Natural killer cell (primary cell): ENCODE measurements at regions not wholly inside any gene's neighbourhood (a gene's known extent, or its start where the extent isn't known, plus 50 kb on each side); places are given as distances from the start of the nearest gene placed in this dataset.
"Not testable (repeated sequence)": the region's sequence is repeated elsewhere in the genome, so short reads cannot be mapped to it uniquely, and the experiment has no call there.

Experiments used
- ATAC-seq, 3 donors: fragments of 150-1000 bp in 2 of 3; fragments of 200-7000 bp in 1 of 3; cut with Tn5 transposase; 1 replicate in 1 of 3; 2 replicates in 2 of 3; pipeline ENCODE4 v1.10.0; 2021; ENCODE audit warnings: mild to moderate bottlenecking in 2 of 3, moderate library complexity in 2 of 3
- DNase-seq, 2 donors: peaks; one replicate each; pipeline versions ENCODE4 v3.0.0 to v3.0.0-alpha.2; 2013 to 2021; ENCODE audit warnings: mixed read lengths in 1 of 2
- H3K27ac ChIP-seq: one replicate; pipeline ENCODE4 v1.5.1; 2013; ENCODE audit warnings: mild to moderate bottlenecking, low read length
- H3K27me3 ChIP-seq: one replicate; pipeline ENCODE4 v1.6.1; 2013; ENCODE audit warnings: low read length; ENCODE audit not compliant: control insufficient read depth, insufficient read depth
- H3K36me3 ChIP-seq: one replicate; pipeline ENCODE4 v1.6.1; 2013; ENCODE audit warnings: low read length; ENCODE audit not compliant: control insufficient read depth, insufficient read depth
- H3K4me1 ChIP-seq: one replicate; pipeline ENCODE4 v1.6.1; 2013; ENCODE audit warnings: low read length; ENCODE audit not compliant: control insufficient read depth, insufficient read depth
- H3K4me3 ChIP-seq: one replicate; pipeline ENCODE4 v1.5.1; 2013; ENCODE audit warnings: low read length
- H3K9me3 ChIP-seq: one replicate; pipeline ENCODE4 v1.6.1; 2013; ENCODE audit warnings: low read length; ENCODE audit not compliant: control insufficient read depth, insufficient read depth
- H3K27ac Mint-ChIP-seq, 2 donors: one replicate each; pipeline ENCODE4 v1.8.0; 2022; ENCODE audit warnings: mild to moderate bottlenecking in 2 of 2, mixed read lengths in 2 of 2, moderate library complexity in 1 of 2
- H3K27me3 Mint-ChIP-seq, 2 donors: one replicate each; pipeline ENCODE4 v1.8.0; 2022; ENCODE audit warnings: low read depth in 2 of 2, mixed read lengths in 2 of 2
- H3K36me3 Mint-ChIP-seq: one replicate; pipeline ENCODE4 v1.8.0; 2022; ENCODE audit warnings: mixed read lengths
- H3K4me1 Mint-ChIP-seq, 2 donors: one replicate each; pipeline ENCODE4 v1.8.0; 2022; ENCODE audit warnings: mixed read lengths in 2 of 2
- H3K4me3 Mint-ChIP-seq: one replicate; pipeline ENCODE4 v1.8.0; 2022; ENCODE audit warnings: mild to moderate bottlenecking, moderate library complexity, mixed read lengths
- H3K9me3 Mint-ChIP-seq, 2 donors: one replicate each; pipeline ENCODE4 v1.8.0; 2022; ENCODE audit warnings: mixed read lengths in 2 of 2
- WGBS: methylation state at CpG from one replicate; pipeline ENCODE4 v1.1.7; 2013; ENCODE audit warnings: missing lambda C conversion rate; ENCODE audit not compliant: insufficient coverage; 5-methylcytosine and 5-hydroxymethylcytosine counted together
- intact Hi-C: fragments of 100-400 bp; cut with micrococcal nuclease; formaldehyde crosslinking; loops from one replicate; pipeline ENCODE4 v1.14.2; 2022
- TF ChIP-seq, protein P1 (sequence below): fragments of 200-600 bp; IDR thresholded peaks from one replicate; pipeline ENCODE4 v1.8.0; 2022; ENCODE audit warnings: antibody characterized with exemption

- intact Hi-C loops, result no loop called here
- no peaks in the 10 kb centered on the region for H3K27me3 ChIP-seq
- Mint-ChIP-seq H3K36me3 (no peaks in the 10 kb centered on the region), H3K4me1 (no peaks in the 10 kb centered on the region), H3K4me3 (no peak overlapping the region), H3K27ac (no peak overlapping the region), H3K27me3 (no peaks in the 10 kb centered on the region), H3K9me3 (peaks cover 3 to 6% of the 10 kb centered on the region in 2 donors)
- H3K4me1 ChIP-seq, result no peaks in the 10 kb centered on the region
- ATAC-seq (no peak), DNase-seq (no peak)
- H3K9me3 ChIP-seq, result no peaks in the 10 kb centered on the region
- no peak overlapping the region for H3K4me3 ChIP-seq
- no peaks in the 10 kb centered on the region for H3K36me3 ChIP-seq
- no peak overlapping the region for H3K27ac ChIP-seq
- TF ChIP-seq, protein P1, sequence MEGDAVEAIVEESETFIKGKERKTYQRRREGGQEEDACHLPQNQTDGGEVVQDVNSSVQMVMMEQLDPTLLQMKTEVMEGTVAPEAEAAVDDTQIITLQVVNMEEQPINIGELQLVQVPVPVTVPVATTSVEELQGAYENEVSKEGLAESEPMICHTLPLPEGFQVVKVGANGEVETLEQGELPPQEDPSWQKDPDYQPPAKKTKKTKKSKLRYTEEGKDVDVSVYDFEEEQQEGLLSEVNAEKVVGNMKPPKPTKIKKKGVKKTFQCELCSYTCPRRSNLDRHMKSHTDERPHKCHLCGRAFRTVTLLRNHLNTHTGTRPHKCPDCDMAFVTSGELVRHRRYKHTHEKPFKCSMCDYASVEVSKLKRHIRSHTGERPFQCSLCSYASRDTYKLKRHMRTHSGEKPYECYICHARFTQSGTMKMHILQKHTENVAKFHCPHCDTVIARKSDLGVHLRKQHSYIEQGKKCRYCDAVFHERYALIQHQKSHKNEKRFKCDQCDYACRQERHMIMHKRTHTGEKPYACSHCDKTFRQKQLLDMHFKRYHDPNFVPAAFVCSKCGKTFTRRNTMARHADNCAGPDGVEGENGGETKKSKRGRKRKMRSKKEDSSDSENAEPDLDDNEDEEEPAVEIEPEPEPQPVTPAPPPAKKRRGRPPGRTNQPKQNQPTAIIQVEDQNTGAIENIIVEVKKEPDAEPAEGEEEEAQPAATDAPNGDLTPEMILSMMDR, result no peak
Measured at GRCh38 chr13:61891401-61891800, 475.8 kb upstream of the PCDH20 start.

DNA sequence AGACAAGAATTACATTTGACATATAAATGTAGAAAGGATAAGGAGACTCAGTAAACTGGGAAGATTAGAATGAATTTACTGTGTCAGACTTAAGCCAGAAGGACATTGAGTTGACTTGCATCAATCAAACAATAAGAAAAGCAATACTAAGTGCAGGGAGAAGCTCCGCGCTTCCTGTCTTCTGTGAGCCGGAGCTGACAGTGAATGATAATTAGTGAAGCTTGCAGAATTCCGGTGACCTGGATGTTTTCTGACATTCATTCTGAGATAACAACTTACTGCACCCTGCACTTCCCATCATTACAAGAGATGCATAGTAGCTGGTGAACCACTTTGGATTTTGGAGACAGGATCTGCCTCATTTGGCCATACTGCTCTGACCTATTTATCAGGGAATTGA lies 469.2 kb upstream of the PCDH20 start:
- no peak overlapping the region for H3K4me3 Mint-ChIP-seq
- Histone ChIP-seq H3K27ac (no peak overlapping the region), H3K36me3 (no peaks in the 10 kb centered on the region), H3K4me1 (no peaks in the 10 kb centered on the region), H3K9me3 (no peaks in the 10 kb centered on the region), H3K27me3 (no peaks in the 10 kb centered on the region), H3K4me3 (no peak overlapping the region)
- H3K27ac Mint-ChIP-seq, result no peak overlapping the region
- no peaks in the 10 kb centered on the region for H3K27me3 Mint-ChIP-seq
- no peaks in the 10 kb centered on the region for H3K36me3 Mint-ChIP-seq
- no peaks in the 10 kb centered on the region for H3K4me1 Mint-ChIP-seq
- TF ChIP-seq, protein P1, result no peak
- ATAC-seq, result no peak
- peaks cover 3 to 12% of the 10 kb centered on the region in 2 donors for H3K9me3 Mint-ChIP-seq
- intact Hi-C loops, result no loop called here
- DNase-seq, result no peak
- WGBS, result 87% methylated on average over 3 of the region's 4 CpGs

GRCh38 chr13:61880578-61881283 lies 465.1 kb upstream of the PCDH20 start:
- peak in 1 of 2 donors; percentile 15 for DNase-seq
- no peaks in the 10 kb centered on the region for H3K4me1 Mint-ChIP-seq
- 18% methylated on average over 1 of the region's 3 CpGs for WGBS

GRCh38 chr13:61878565-61878964 lies 462.9 kb upstream of the PCDH20 start:
- H3K4me3 Mint-ChIP-seq, H3K4me3 ChIP-seq, intact Hi-C loops, H3K4me1 Mint-ChIP-seq, H3K4me1 ChIP-seq, ATAC-seq, H3K9me3 ChIP-seq, H3K27ac ChIP-seq, H3K27me3 ChIP-seq, DNase-seq, H3K36me3 ChIP-seq, H3K27me3 Mint-ChIP-seq, H3K27ac Mint-ChIP-seq: not testable (repeated sequence)
- peaks cover 18% of the 10 kb centered on the region for H3K36me3 Mint-ChIP-seq
- H3K9me3 Mint-ChIP-seq, result peaks cover 25% of the 10 kb centered on the region in 2 donors
- WGBS, result 74% methylated on average over 4 of the region's 4 CpGs

More at GRCh38 chr13:61880578-61881283, 465.1 kb upstream of the PCDH20 start:
- TF ChIP-seq, protein P1, result no peak
- H3K4me1 ChIP-seq, result no peaks in the 10 kb centered on the region
- Mint-ChIP-seq H3K36me3 (peaks cover 18% of the 10 kb centered on the region), H3K27me3 (no peaks in the 10 kb centered on the region), H3K9me3 (peaks cover 21 to 29% of the 10 kb centered on the region in 2 donors), H3K4me3 (no peak overlapping the region), H3K27ac (no peak overlapping the region)
- no peaks in the 10 kb centered on the region for H3K9me3 ChIP-seq
- no peaks in the 10 kb centered on the region for H3K36me3 ChIP-seq
- H3K27ac ChIP-seq, result no peak overlapping the region
- H3K27me3 ChIP-seq, result no peaks in the 10 kb centered on the region
- H3K4me3 ChIP-seq, result no peak overlapping the region
- intact Hi-C loops, result no loop called here
- ATAC-seq, result no peak
